HG03575 (cell line): ENCODE measurements at regions not wholly inside any gene's neighbourhood (a gene's known extent, or its start where the extent isn't known, plus 50 kb on each side); places are given as distances from the start of the nearest gene placed in this dataset.

Source experiments
- ATAC-seq: cut with Tn5 transposase; IDR thresholded peaks from one replicate; pipeline ENCODE4 v1.9.1; 2021; ENCODE audit not compliant: unreplicated experiment, insufficient number of reproducible peaks, low FRiP score; ENCODE audit errors: extremely low read depth

GRCh38 chr10:78808736-78809367 lies 259.9 kb upstream of the ZMIZ1 start:
- ATAC-seq = no peak

- ATAC-seq = no peak
Measured at GRCh38 chr10:78811174-78811573, 257.6 kb upstream of the ZMIZ1 start.

GRCh38 chr10:78812571-78813318 lies 256.0 kb upstream of the ZMIZ1 start:
- no peak for ATAC-seq

GRCh38 chr10:78813526-78813925 lies 255.2 kb upstream of the ZMIZ1 start:
- ATAC-seq = no peak

GRCh38 chr10:78813998-78814399 lies 254.8 kb upstream of the ZMIZ1 start:
- ATAC-seq = no peak

GRCh38 chr10:78814407-78814806 lies 254.4 kb upstream of the ZMIZ1 start:
- ATAC-seq = no peak

GRCh38 chr10:78815702-78816334 lies 252.9 kb upstream of the ZMIZ1 start:
- ATAC-seq = no peak

- ATAC-seq = no peak
Measured at GRCh38 chr10:78817361-78817760, 251.4 kb upstream of the ZMIZ1 start.

- no peak for ATAC-seq
Measured at GRCh38 chr10:78817804-78818203, 251.0 kb upstream of the ZMIZ1 start.

- no peak for ATAC-seq
Measured at GRCh38 chr10:78819361-78820006, 249.3 kb upstream of the ZMIZ1 start.

- ATAC-seq = no peak
Measured at GRCh38 chr10:78820007-78820362, 248.8 kb upstream of the ZMIZ1 start.

GRCh38 chr10:78821052-78821451 lies 247.7 kb upstream of the ZMIZ1 start:
- ATAC-seq = no peak

- ATAC-seq = no peak
Measured at GRCh38 chr10:78828647-78829539, 239.9 kb upstream of the ZMIZ1 start.

GRCh38 chr10:78829565-78829964 lies 239.2 kb upstream of the ZMIZ1 start:
- ATAC-seq = no peak

- no peak for ATAC-seq
Measured at GRCh38 chr10:78830062-78830975, 238.4 kb upstream of the ZMIZ1 start.

- ATAC-seq = no peak
Measured at GRCh38 chr10:78830976-78831375, 237.8 kb upstream of the ZMIZ1 start.

- ATAC-seq = no peak
Measured at GRCh38 chr10:78831461-78831860, 237.3 kb upstream of the ZMIZ1 start.

GRCh38 chr10:78832281-78832680 lies 236.5 kb upstream of the ZMIZ1 start:
- no peak for ATAC-seq
